ENCODE measurements at regions not wholly inside any gene's neighbourhood (a gene's known extent, or its start where the extent isn't known, plus 50 kb on each side); places are given as distances from the start of the nearest gene placed in this dataset.

DNA sequence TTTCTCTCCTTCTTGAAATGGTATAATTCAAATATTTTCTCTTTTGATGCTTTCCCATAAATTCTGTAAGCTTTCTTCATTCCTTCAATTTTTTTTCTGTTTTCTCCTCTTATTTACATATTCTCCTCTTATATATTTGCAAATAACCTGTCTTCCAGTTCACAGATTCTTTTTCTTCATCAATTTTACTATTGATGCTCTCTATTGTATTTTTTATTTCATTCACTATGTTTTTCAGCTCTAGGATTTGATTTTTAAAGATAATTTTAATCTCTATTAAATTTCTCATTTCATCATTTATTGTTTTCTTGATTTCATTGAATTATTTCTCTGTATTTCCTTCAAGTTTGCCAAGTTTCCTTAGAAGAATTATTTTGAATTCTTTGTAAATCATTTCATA lies 54.0 kb upstream of the PRPS1L1 start:
- TF ChIP-seq GATA1 (IDR thresholded peaks at IDR 0.05; ENCODE audit: low read depth, low read length) (no peak), POLR2A (IDR thresholded peaks at IDR 0.05; ENCODE audit: low read length) (no peak)
- no peak for DNase-seq

DNA sequence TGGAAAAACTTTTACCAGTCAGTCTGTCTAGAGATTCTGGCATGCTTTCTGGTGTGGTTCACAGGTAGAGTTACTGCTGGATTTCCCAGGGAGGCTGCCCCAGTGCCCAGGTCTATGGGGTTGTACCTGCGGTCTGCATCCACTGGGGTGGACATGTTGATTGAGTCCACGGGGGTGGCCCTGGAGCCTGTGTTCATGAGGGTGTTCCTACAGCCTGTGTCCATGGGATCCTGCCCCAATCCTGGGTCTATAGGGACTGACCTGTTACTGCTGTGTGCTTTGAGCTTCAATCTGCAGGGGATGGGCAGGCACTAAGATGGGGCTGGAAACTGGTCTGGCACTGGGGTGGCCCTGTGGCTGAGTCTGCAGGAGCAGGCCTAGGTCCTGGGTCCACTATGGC lies 54.5 kb upstream of the PRPS1L1 start:
- TF ChIP-seq GATA1 (IDR thresholded peaks at IDR 0.05; ENCODE audit: low read depth, low read length) (no peak), POLR2A (IDR thresholded peaks at IDR 0.05; ENCODE audit: low read length) (no peak)
- no peak for DNase-seq

DNA sequence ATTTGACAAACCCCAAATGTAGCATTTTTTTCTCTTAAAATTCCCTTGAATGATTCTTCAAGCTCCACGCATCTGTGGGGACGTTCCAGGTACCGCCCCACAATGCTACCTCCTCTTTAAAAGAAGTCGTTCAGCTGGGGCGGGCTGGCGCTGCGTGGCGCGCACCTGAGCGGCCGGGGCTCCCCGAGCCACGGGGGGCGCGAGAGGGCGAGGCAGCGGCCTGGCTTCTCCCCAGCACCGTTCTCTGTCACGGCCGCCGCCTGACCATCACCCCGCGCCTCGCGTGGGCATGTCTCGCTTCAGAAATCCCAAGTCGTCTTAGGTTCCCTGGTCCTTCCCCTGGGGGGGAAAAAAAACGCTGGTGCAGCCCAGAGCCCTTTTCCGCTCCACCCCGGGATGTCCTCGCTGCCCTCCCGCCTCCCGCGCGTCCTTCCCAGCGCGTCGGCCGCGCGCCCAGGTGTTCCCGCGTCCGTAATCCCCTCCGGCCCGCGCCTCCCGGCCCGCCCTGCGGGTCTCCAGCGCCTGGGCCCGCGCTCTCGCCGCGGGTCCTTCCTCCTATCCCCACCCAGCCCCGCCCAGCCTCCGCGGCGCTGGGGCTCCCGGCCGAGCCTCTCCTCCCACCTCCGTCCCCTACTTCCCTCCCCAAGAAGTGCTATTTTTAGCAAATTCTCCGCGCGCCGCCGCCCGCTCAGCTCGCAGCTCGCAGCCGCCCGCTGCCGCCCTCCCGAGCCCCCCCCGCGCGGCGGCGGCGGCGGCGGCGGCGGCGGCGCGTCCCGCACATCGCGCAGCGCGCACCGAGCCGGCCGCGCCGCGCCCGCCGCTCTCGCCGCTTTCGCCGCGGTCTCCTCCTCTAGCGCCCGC lies 58.7 kb upstream of the PRPS1L1 start:
- DNase-seq, result no peak
- TF ChIP-seq POLR2A (IDR thresholded peaks at IDR 0.05; ENCODE audit: low read length), result no peak
- TF ChIP-seq GATA1 (IDR thresholded peaks at IDR 0.05; ENCODE audit: low read depth, low read length), result no peak

DNA sequence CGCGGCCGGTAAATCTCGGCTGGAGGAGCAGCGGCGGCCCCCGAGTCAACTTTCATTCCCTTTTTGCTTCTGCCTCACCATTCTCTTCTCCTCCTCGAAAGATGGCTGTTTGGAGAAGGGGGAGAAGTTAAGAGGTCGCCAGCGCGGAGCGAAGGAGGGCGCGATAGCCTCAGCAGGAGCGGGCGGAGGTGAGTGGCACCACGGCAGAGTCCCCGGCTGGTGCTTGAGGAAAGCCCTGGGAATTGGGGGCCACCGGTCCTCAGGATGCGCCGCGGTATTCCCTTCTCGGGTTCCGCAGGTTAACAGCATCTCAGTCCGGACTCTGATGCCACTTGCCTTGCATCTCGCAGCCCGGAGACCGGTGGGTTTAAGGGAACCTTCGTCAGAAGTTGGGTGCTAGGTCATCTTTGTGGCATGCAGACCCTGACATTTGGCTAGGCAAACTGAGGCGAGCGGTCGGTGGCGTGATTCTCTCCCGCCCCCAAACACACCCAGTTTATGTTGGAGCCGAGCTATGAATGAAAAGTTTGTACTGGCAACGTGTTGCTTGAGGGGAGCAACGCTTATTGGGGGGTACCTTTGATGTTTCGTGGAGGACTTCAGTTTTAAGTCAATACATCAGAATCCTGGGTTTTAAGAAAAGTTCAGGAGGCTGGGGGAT lies 59.5 kb upstream of the PRPS1L1 start:
- DNase-seq, result no peak
- TF ChIP-seq POLR2A (IDR thresholded peaks at IDR 0.05; ENCODE audit: low read length) (no peak), GATA1 (IDR thresholded peaks at IDR 0.05; ENCODE audit: low read depth, low read length) (no peak)

DNA sequence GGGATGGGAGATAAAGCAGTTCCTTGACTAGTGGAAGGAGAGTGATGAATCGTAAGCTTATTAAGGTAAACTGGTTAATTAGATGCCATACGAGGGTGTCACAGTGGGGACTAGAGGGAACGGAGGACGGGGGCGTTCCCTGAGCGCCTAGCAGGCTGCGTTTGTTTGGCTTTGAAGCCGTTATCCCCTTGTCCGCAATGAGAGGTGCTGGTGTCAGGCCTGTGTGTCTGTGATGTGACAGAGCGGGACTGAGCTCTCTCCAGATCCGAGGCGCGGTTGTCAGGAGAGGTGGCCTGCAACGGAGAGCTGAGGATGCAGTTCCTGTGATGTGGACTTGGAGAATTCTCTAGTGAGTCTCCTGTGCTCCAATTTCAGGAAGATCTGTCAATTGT lies 60.0 kb upstream of the PRPS1L1 start:
- TF ChIP-seq POLR2A (IDR thresholded peaks at IDR 0.05; ENCODE audit: low read length), result no peak
- TF ChIP-seq GATA1 (IDR thresholded peaks at IDR 0.05; ENCODE audit: low read depth, low read length), result no peak
- DNase-seq, result no peak

DNA sequence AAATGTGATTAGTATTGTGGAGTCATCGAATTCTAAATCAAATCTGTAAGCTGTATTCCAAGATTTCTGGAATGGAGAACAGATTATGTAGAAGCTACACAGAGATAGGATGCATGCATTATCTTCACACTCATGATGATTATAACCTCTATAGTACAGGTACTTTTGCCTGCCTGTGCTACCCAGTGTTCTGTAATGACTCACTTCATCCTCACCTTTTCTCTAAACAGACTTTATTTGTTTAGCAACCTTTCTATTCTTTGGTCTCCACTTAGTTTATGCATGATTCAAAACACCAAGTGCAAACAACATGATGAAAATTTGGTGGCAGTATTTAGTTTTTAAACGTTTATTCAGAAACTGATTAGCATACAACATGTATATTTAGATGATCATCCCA lies 68.4 kb upstream of the PRPS1L1 start:
- no peak for TF ChIP-seq POLR2A (IDR thresholded peaks at IDR 0.05; ENCODE audit: low read length)
- TF ChIP-seq GATA1 (IDR thresholded peaks at IDR 0.05; ENCODE audit: low read depth, low read length), result no peak
- no peak for DNase-seq

DNA sequence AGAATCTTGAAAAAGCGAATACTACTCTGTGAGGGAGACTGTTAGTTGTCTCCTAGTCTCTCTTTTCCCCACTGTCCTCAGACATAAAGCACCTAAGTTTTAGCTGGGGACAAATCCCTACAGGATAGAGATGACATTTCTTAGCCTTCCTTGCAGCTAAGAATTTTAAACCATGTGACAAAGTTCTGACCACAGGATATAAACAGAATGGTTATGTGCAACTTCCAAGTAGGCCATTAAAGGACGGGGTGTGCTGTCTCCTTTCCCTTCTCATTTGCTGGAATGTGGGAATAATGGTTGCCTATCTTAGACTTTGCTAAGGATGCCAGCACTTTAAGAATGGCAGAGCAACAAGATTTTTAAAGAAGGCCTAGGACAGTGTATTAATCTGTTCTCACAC lies 74.9 kb upstream of the PRPS1L1 start:
- no peak for DNase-seq
- no peak for TF ChIP-seq POLR2A (IDR thresholded peaks at IDR 0.05; ENCODE audit: low read length)
- TF ChIP-seq GATA1 (IDR thresholded peaks at IDR 0.05; ENCODE audit: low read depth, low read length), result no peak

DNA sequence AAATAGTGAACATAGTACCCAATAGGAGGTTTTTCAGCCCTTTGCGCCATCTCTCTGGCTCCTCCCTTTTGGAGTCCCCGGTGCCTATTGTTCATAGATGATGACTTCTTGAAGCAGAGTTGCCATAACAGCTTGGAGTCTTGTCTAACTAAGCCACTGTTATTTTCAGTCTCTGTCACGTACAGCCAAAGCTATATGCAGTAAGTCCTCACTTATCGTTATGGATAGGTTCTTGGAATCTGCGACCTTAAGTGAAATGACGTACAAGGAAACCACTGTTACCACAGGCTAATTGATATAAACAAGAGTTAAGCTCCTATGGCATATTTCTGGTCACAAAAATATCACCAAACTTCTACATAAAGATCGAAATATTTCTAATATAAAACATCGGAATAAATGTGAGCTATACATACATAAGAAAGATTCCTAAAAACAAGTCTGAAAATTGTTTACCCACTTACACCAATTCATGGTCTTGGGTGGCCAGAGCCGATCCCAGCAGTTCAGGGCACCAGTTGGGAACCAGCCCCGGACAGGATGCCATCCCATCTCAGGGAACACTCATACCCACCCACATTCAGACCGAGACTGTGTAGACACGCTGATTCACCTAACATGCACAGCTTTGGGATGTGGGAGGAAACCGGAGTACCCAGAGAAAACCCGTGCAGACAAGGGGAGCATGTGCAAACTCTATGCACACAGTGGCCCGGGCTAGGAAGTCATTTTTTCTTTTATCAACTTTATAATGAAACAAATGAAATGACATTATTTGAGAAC lies 76.0 kb upstream of the PRPS1L1 start:
- TF ChIP-seq GATA1 (IDR thresholded peaks at IDR 0.05; ENCODE audit: low read depth, low read length) (no peak), POLR2A (IDR thresholded peaks at IDR 0.05; ENCODE audit: low read length) (no peak)

DNA sequence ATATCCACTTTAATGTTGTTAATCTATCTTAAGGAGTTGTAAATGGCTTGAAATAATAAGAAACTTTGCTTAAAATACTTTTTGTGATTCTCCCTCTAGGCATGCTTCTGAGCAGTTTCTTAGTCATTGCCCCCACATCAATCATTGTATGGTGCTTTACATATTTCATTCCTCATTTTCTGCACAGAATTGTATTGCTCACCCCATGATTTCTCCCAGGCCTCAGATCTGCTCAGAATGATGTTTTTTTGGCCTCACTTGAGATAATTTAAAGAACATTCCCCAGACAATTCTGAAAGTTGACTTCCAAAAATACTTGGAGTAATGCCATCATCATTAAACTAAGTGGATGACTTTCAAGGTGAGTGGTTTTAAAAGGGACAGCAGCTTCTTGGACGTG lies 82.1 kb upstream of the PRPS1L1 start:
- TF ChIP-seq POLR2A (IDR thresholded peaks at IDR 0.05; ENCODE audit: low read length) (no peak), GATA1 (IDR thresholded peaks at IDR 0.05; ENCODE audit: low read depth, low read length) (no peak)
- DNase-seq, result no peak

More for the DNA sequence above, 76.0 kb upstream of the PRPS1L1 start:
- no peak for DNase-seq

DNA sequence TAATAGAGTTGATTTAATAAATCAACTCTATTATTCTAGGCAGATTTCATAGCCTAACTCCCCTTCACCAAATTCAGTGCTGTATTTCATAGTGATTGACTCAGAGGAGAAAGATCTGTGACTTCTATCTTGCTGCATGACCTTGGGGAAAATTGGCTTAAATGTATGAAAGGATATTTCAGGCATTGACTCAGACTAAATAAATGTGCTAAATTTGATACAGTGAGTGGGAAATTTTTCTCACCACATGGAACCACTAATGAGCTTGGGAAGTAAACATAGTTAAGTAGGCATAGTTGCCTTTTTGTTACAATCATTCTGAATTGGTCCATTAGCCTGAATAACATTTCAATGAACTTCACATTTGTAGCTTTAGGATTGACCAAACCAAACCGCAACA lies 89.0 kb upstream of the PRPS1L1 start:
- DNase-seq, result no peak
- TF ChIP-seq POLR2A (IDR thresholded peaks at IDR 0.05; ENCODE audit: low read length) (no peak), GATA1 (IDR thresholded peaks at IDR 0.05; ENCODE audit: low read depth, low read length) (no peak)

DNA sequence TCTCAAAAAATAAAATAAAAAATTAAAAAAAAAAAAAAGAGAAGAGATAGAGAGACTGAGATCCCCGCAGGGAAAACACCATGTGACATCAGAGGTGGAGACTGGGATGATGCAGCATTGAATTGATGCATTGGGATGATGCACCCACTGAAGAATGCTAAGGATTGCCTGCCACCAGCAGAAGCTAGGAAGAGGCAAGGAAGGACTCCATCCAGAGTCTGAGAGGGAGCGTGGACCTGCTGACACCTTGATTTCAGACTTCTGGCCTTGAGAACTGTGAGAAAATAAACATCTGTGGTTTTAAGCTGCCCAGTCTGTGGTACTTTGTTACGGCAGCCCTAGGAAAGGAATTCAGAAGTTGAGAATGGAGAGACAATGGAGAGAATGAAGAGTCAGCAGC lies 89.8 kb upstream of the PRPS1L1 start:
- DNase-seq, result no peak
- no peak for TF ChIP-seq GATA1 (IDR thresholded peaks at IDR 0.05; ENCODE audit: low read depth, low read length)
- TF ChIP-seq POLR2A (IDR thresholded peaks at IDR 0.05; ENCODE audit: low read length), result no peak

DNA sequence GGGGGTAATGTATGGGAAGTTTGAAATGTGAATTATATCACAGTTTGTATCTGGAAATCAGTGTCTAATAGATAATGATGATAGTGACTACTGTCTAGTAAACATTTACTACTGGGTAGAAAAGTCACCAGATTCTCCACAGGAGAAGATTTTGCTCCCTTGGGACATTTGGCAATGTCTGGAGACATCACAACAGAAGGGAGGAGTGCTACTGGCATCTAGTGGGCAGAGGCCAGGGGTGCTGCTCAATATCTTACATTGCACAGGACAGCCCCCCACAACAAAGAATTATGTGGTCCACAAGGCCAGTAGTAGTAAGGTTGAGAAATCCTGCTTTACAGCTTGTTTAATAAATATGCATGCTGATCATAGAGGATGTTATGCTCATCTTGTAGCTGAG lies 92.3 kb upstream of the PRPS1L1 start:
- TF ChIP-seq GATA1 (IDR thresholded peaks at IDR 0.05; ENCODE audit: low read depth, low read length), result no peak
- TF ChIP-seq POLR2A (IDR thresholded peaks at IDR 0.05; ENCODE audit: low read length), result no peak
- no peak for DNase-seq

DNA sequence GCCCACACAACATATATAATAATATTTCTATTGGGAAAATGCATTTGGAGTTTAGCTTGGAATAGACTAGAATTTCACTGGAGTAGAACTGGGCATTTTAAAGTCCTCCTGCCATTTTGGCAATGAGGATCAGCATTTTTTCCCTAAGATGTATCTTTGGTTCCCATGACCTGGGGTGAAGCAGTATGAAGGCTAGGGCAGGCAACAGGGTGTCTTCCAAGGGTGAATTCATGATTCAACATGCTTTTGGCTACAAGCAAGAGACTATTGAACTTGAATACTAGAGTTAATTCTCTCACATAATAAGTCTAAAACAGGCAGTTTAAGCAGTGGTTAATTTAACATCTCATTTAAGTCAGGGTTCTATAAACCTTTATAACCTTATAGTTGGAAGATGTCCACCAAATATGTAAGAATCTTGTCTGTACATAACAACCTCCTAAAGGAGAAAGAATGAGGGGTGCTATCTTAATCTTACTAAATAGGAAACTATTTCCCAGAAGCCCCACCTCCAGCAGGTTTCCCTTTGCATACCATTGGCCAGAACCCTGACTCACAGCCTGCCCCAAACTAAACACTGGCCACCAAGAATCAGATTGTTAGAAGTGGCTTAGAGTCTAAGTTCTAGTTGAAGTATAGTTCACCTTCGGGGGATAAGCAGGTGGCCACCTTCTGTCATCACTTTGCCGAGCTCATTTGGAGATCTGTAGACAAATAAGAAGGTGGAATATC lies 96.0 kb upstream of the PRPS1L1 start:
- no peak for DNase-seq
- TF ChIP-seq GATA1 (IDR thresholded peaks at IDR 0.05; ENCODE audit: low read depth, low read length), result no peak
- TF ChIP-seq POLR2A (IDR thresholded peaks at IDR 0.05; ENCODE audit: low read length), result no peak

DNA sequence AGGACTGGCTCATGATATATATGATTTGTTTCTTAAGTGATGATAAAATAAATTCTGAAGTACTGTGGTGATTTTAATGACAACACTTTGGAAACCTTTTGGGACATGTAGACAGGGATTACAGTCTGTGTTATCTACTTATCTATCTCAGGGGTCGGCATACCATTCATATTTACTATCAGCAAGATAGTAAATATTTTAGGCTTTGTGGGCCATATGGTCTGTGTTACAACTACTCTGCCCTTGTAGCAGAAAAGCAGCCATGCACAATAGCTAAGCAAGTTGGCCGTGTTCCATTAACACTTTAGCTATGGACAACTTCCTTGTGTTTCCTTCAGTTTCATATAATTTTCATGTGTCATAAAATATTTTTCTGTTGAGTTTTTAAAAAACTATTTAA lies 97.8 kb upstream of the PRPS1L1 start:
- DNase-seq, result no peak
- TF ChIP-seq GATA1 (IDR thresholded peaks at IDR 0.05; ENCODE audit: low read depth, low read length), result no peak
- TF ChIP-seq POLR2A (IDR thresholded peaks at IDR 0.05; ENCODE audit: low read length), result no peak

All from erythroblast (primary cell).